Peyer's patch (tissue), 4 donors: ENCODE measurements at regions not wholly inside any gene's neighbourhood (a gene's known extent, or its start where the extent isn't known, plus 50 kb on each side); places are given as distances from the start of the nearest gene placed in this dataset.

ENCODE experiments used
- DNase-seq, 3 donors: peaks; one replicate each; pipeline ENCODE4 v3.0.0-alpha.2; 2017 to 2019
- H3K27ac ChIP-seq, 4 donors: fragments of 200-600 bp; sonication (generic); one replicate each; pipeline ENCODE4 v1.5.1; 2016 to 2019
- H3K27me3 ChIP-seq, 2 donors: fragments of 200-600 bp; sonication (generic); one replicate each; pipeline ENCODE4 v1.5.1; 2019
- H3K36me3 ChIP-seq, 3 donors: fragments of 200-600 bp; sonication (generic); one replicate each; pipeline ENCODE4 v1.5.1; 2016 to 2019
- H3K4me1 ChIP-seq, 4 donors: fragments of 200-600 bp; sonication (generic); one replicate each; pipeline ENCODE4 v1.5.1; 2016 to 2019
- H3K4me3 ChIP-seq, 4 donors: fragments of 200-600 bp; sonication (generic); 1 replicate in 3 of 4; 2 replicates in 1 of 4; pipeline ENCODE4 v1.5.1; 2016 to 2019; ENCODE audit warnings: mild to moderate bottlenecking in 1 of 4
- H3K9me3 ChIP-seq, 4 donors: fragments of 200-600 bp; sonication (generic); one replicate each; pipeline ENCODE4 v1.5.1; 2016 to 2019; ENCODE audit warnings: mild to moderate bottlenecking in 1 of 4
- CTCF ChIP-seq, 6 experiments: fragments of 450-650 bp in 4 of 6; fragments of 200-600 bp in 2 of 6; sonication (generic) in 1 of 6; IDR thresholded peaks; one replicate each; pipeline ENCODE4 v1.5.1; 2017 to 2019; ENCODE audit warnings: antibody characterized with exemption in 6 of 6, mild to moderate bottlenecking in 3 of 6, moderate library complexity in 1 of 6
- POLR2A ChIP-seq, 2 donors: fragments of 450-650 bp; IDR thresholded peaks; one replicate each; pipeline ENCODE4 v1.5.1; 2017; ENCODE audit warnings: antibody characterized with exemption in 2 of 2, mild to moderate bottlenecking in 2 of 2, moderate library complexity in 2 of 2

- no peaks in the 10 kb centered on the region for H3K27me3 ChIP-seq
- no peaks in the 10 kb centered on the region for H3K9me3 ChIP-seq
- no peak for DNase-seq
- no peak overlapping the region for H3K27ac ChIP-seq
- H3K4me3 ChIP-seq = no peak overlapping the region
- H3K4me1 ChIP-seq = no peaks in the 10 kb centered on the region
- TF ChIP-seq POLR2A (IDR thresholded peaks at IDR 0.05) (no peak), CTCF (IDR thresholded peaks at IDR 0.05) (no peak)
- H3K36me3 ChIP-seq = no peaks in the 10 kb centered on the region
Measured at GRCh38 chr2:3102081-3102921, 275.3 kb downstream of the EIPR1 start.

GRCh38 chr2:3101016-3101942 lies 276.3 kb downstream of the EIPR1 start:
- Histone ChIP-seq H3K27me3 (no peaks in the 10 kb centered on the region), H3K4me3 (no peak overlapping the region), H3K9me3 (no peaks in the 10 kb centered on the region), H3K36me3 (no peaks in the 10 kb centered on the region), H3K4me1 (no peaks in the 10 kb centered on the region), H3K27ac (no peak overlapping the region)
- TF ChIP-seq CTCF (IDR thresholded peaks at IDR 0.05) = no peak
- no peak for TF ChIP-seq POLR2A (IDR thresholded peaks at IDR 0.05)
- DNase-seq = no peak

- Histone ChIP-seq H3K27ac (no peak overlapping the region), H3K9me3 (no peaks in the 10 kb centered on the region), H3K4me1 (no peaks in the 10 kb centered on the region), H3K27me3 (no peaks in the 10 kb centered on the region), H3K4me3 (no peak overlapping the region), H3K36me3 (no peaks in the 10 kb centered on the region)
- TF ChIP-seq POLR2A (IDR thresholded peaks at IDR 0.05) = no peak
- no peak for TF ChIP-seq CTCF (IDR thresholded peaks at IDR 0.05)
- DNase-seq = no peak
Measured at GRCh38 chr2:3100386-3100785, 277.2 kb downstream of the EIPR1 start.

- Histone ChIP-seq H3K27ac (no peak overlapping the region), H3K4me3 (no peak overlapping the region), H3K27me3 (no peaks in the 10 kb centered on the region), H3K9me3 (no peaks in the 10 kb centered on the region), H3K4me1 (no peaks in the 10 kb centered on the region), H3K36me3 (no peaks in the 10 kb centered on the region)
- DNase-seq = no peak
- no peak for TF ChIP-seq CTCF (IDR thresholded peaks at IDR 0.05)
Measured at GRCh38 chr2:3099860-3100234, 277.8 kb downstream of the EIPR1 start.

GRCh38 chr2:3099145-3099859 lies 278.3 kb downstream of the EIPR1 start:
- Histone ChIP-seq H3K4me1 (no peaks in the 10 kb centered on the region), H3K27me3 (no peaks in the 10 kb centered on the region), H3K9me3 (no peaks in the 10 kb centered on the region), H3K36me3 (no peaks in the 10 kb centered on the region), H3K27ac (no peak overlapping the region), H3K4me3 (no peak overlapping the region)
- no peak for TF ChIP-seq CTCF (IDR thresholded peaks at IDR 0.05)
- TF ChIP-seq POLR2A (IDR thresholded peaks at IDR 0.05) = no peak
- no peak for DNase-seq
